Coronary artery (tissue), 2 donors: ENCODE measurements at regions not wholly inside any gene's neighbourhood (a gene's known extent, or its start where the extent isn't known, plus 50 kb on each side); places are given as distances from the start of the nearest gene placed in this dataset.

ENCODE experiments used
- DNase-seq: peaks from one replicate; pipeline ENCODE4 v3.0.0-alpha.2; 2017; ENCODE audit warnings: low spot score
- H3K27ac ChIP-seq, 2 donors: fragments of 200-600 bp; sonication (generic); one replicate each; pipeline ENCODE4 v1.5.1; 2016 to 2019
- H3K4me3 ChIP-seq: fragments of 200-600 bp; sonication (generic); 2 replicates; pipeline ENCODE4 v1.5.1; 2016; ENCODE audit warnings: mild to moderate bottlenecking, moderate library complexity
- CTCF ChIP-seq: fragments of 200-600 bp; sonication (generic); IDR thresholded peaks from one replicate; pipeline ENCODE4 v1.5.1; 2019; ENCODE audit warnings: antibody characterized with exemption

GRCh38 chr4:105015750-105016149 lies 130.9 kb upstream of the TET2 start:
- Histone ChIP-seq H3K4me3 (no peak overlapping the region), H3K27ac (no peak overlapping the region)
- no peak for TF ChIP-seq CTCF
- DNase-seq: no peak

GRCh38 chr4:105022811-105023667 lies 123.6 kb upstream of the TET2 start:
- no peak for DNase-seq
- no peak overlapping the region for H3K27ac ChIP-seq
- H3K4me3 ChIP-seq: no peak overlapping the region
- TF ChIP-seq CTCF: no peak

- no peak overlapping the region for H3K27ac ChIP-seq
- no peak for DNase-seq
- no peak for TF ChIP-seq CTCF
- no peak overlapping the region for H3K4me3 ChIP-seq
Measured at GRCh38 chr4:105023668-105024055, 123.0 kb upstream of the TET2 start.

GRCh38 chr4:105025263-105026017 lies 121.2 kb upstream of the TET2 start:
- H3K4me3 ChIP-seq: no peak overlapping the region
- TF ChIP-seq CTCF: no peak
- no peak for DNase-seq
- no peak overlapping the region for H3K27ac ChIP-seq

- Histone ChIP-seq H3K4me3 (no peak overlapping the region), H3K27ac (no peak overlapping the region)
- no peak for TF ChIP-seq CTCF
- DNase-seq: no peak
Measured at GRCh38 chr4:105036991-105037390, 109.7 kb upstream of the TET2 start.

- no peak overlapping the region for H3K4me3 ChIP-seq
- no peak overlapping the region for H3K27ac ChIP-seq
- TF ChIP-seq CTCF: no peak
- no peak for DNase-seq
Measured at GRCh38 chr4:105042451-105042850, 104.2 kb upstream of the TET2 start.
